ENCODE measurements at regions not wholly inside any gene's neighbourhood (a gene's known extent, or its start where the extent isn't known, plus 50 kb on each side); places are given as distances from the start of the nearest gene placed in this dataset.
"Not testable (repeated sequence)": the region's sequence is repeated elsewhere in the genome, so short reads cannot be mapped to it uniquely, and the experiment has no call there.

- H3K4me1 ChIP-seq: no peaks in the 10 kb centered on the region
- H3K9me3 ChIP-seq: no peaks in the 10 kb centered on the region
- H3K36me3 ChIP-seq (ENCODE audit: insufficient read depth in 1 of 2, low read depth in 1 of 2): no peaks in the 10 kb centered on the region
- intact Hi-C loops (cut with DNase I): no loop called here
- no peak for TF ChIP-seq CTCF (IDR thresholded peaks at IDR 0.05)
- H3K4me3 ChIP-seq: no peak overlapping the region
- no peaks in the 10 kb centered on the region for H3K27me3 ChIP-seq (ENCODE audit: insufficient read depth in 3 of 3, low read length in 2 of 3)
- WGBS, 3 donors: 91 to 95% (median 94%) methylated on average over 4 of the region's 4 CpGs
- DNase-seq: no peak
- no peak overlapping the region for H3K27ac ChIP-seq
- no peak for ATAC-seq
These were observed 504.2 kb downstream of the IGSF11 start for GRCh38 chr3:118530350-118530922.

- H3K9me3 ChIP-seq; H3K27me3 ChIP-seq (ENCODE audit: insufficient read depth in 3 of 3, low read length in 2 of 3); H3K4me3 ChIP-seq; H3K27ac ChIP-seq; intact Hi-C loops (cut with DNase I); DNase-seq; ATAC-seq; H3K36me3 ChIP-seq (ENCODE audit: insufficient read depth in 1 of 2, low read depth in 1 of 2); H3K4me1 ChIP-seq: not testable (repeated sequence)
These were observed 503.7 kb downstream of the IGSF11 start for GRCh38 chr3:118530927-118531356.

GRCh38 chr3:118531816-118532215 lies 502.8 kb downstream of the IGSF11 start:
- ATAC-seq: no peak
- 50 to 53% (median 50%) methylated on average over 3 of the region's 3 CpGs for WGBS, 3 donors
- intact Hi-C loops (cut with DNase I): no loop called here

GRCh38 chr3:118533676-118534075 lies 501.0 kb downstream of the IGSF11 start:
- H3K27ac ChIP-seq: no peak overlapping the region
- H3K4me1 ChIP-seq: no peaks in the 10 kb centered on the region
- 49 to 69% (median 59%) methylated on average over 1 of the region's 1 CpG for WGBS, 3 donors
- intact Hi-C loops (cut with DNase I): no loop called here
- no peaks in the 10 kb centered on the region for H3K27me3 ChIP-seq (ENCODE audit: insufficient read depth in 3 of 3, low read length in 2 of 3)
- ATAC-seq (no peak), DNase-seq (no peak)
- no peak for TF ChIP-seq CTCF (IDR thresholded peaks at IDR 0.05)
- no peaks in the 10 kb centered on the region for H3K36me3 ChIP-seq (ENCODE audit: insufficient read depth in 1 of 2, low read depth in 1 of 2)
- no peaks in the 10 kb centered on the region for H3K9me3 ChIP-seq
- H3K4me3 ChIP-seq: no peak overlapping the region

More at GRCh38 chr3:118531816-118532215, 502.8 kb downstream of the IGSF11 start:
- Histone ChIP-seq H3K4me1 (no peaks in the 10 kb centered on the region), H3K9me3 (no peaks in the 10 kb centered on the region), H3K27ac (no peak overlapping the region), H3K4me3 (no peak overlapping the region), H3K27me3 (ENCODE audit: insufficient read depth in 3 of 3, low read length in 2 of 3) (no peaks in the 10 kb centered on the region), H3K36me3 (ENCODE audit: insufficient read depth in 1 of 2, low read depth in 1 of 2) (no peaks in the 10 kb centered on the region)
- TF ChIP-seq CTCF (IDR thresholded peaks at IDR 0.05): no peak
- no peak for DNase-seq

GRCh38 chr3:118534519-118534918 lies 500.1 kb downstream of the IGSF11 start:
- Histone ChIP-seq H3K27me3 (ENCODE audit: insufficient read depth in 3 of 3, low read length in 2 of 3) (no peaks in the 10 kb centered on the region), H3K4me1 (no peaks in the 10 kb centered on the region), H3K36me3 (ENCODE audit: insufficient read depth in 1 of 2, low read depth in 1 of 2) (no peaks in the 10 kb centered on the region), H3K9me3 (no peaks in the 10 kb centered on the region), H3K4me3 (no peak overlapping the region), H3K27ac (no peak overlapping the region)
- intact Hi-C loops (cut with DNase I): no loop called here
- 0 to 21% (median 16%) methylated on average over 2 of the region's 2 CpGs for WGBS, 3 donors
- ATAC-seq (no peak), DNase-seq (no peak)
- TF ChIP-seq CTCF (IDR thresholded peaks at IDR 0.05): no peak
